ENCODE measurements at regions not wholly inside any gene's neighbourhood (a gene's known extent, or its start where the extent isn't known, plus 50 kb on each side); places are given as distances from the start of the nearest gene placed in this dataset.

GRCh38 chr17:73855720-73856333, 211.6 kb upstream of the SDK2 start:
- TF ChIP-seq CTCF (IDR thresholded peaks at IDR 0.05; ENCODE audit: low read depth, low read length) (no peak), MAX (IDR thresholded peaks at IDR 0.05; ENCODE audit: low read depth, low read length) (no peak), POLR2A (IDR thresholded peaks at IDR 0.05; ENCODE audit: extremely low read depth, insufficient read length) (no peak)
